CD4-positive, alpha-beta memory T cell (primary cell): ENCODE measurements at regions not wholly inside any gene's neighbourhood (a gene's known extent, or its start where the extent isn't known, plus 50 kb on each side); places are given as distances from the start of the nearest gene placed in this dataset.

Experiments used
- CTCF ChIA-PET: fragments of 350-600 bp; sonication (Branson Sonifier 250); formaldehyde crosslinking; loops from one replicate; lab custom pipeline; 2021; ENCODE audit warnings: inconsistent platforms; ENCODE audit not compliant: partially characterized antibody; lab: Charles Lee
- POLR2A ChIA-PET: fragments of 350-600 bp; sonication (Branson Sonifier 250); formaldehyde crosslinking; loops from one replicate; lab custom pipeline; 2021; ENCODE audit not compliant: partially characterized antibody; lab: Charles Lee
- DNase-seq, 5 donors: peaks; one replicate each; pipeline versions ENCODE4 v3.0.0 to v3.0.0-alpha.2; 2020 to 2022; ENCODE audit warnings: mixed read lengths in 1 of 5
- H3K27ac ChIP-seq: one replicate; pipeline ENCODE4 v1.7.0; 2013; ENCODE audit warnings: low read depth, low read length
- H3K27me3 ChIP-seq: 2 replicates; pipeline ENCODE4 v1.7.0; 2013; ENCODE audit warnings: mild to moderate bottlenecking, low read length, moderate library complexity; ENCODE audit not compliant: insufficient read depth
- H3K36me3 ChIP-seq: 2 replicates; pipeline ENCODE4 v1.7.0; 2013; ENCODE audit warnings: mild to moderate bottlenecking, low read length, moderate library complexity; ENCODE audit not compliant: insufficient read depth
- H3K4me1 ChIP-seq: 2 replicates; pipeline ENCODE4 v1.7.0; 2013; ENCODE audit warnings: mild to moderate bottlenecking, low read length, moderate library complexity; ENCODE audit not compliant: insufficient read depth
- H3K4me3 ChIP-seq, 2 donors: one replicate each; pipeline ENCODE4 v1.7.0; 2013; ENCODE audit warnings: low read length in 2 of 2, mild to moderate bottlenecking in 1 of 2
- H3K9me3 ChIP-seq, 2 donors: one replicate each; pipeline ENCODE4 v1.7.0; 2013; ENCODE audit warnings: low read length in 2 of 2, control low read depth in 1 of 2; ENCODE audit not compliant: control insufficient read depth in 1 of 2
- H3K27ac Mint-ChIP-seq, 7 donors: one replicate each; pipeline ENCODE4 v1.8.0; 2020 to 2021; ENCODE audit warnings: mixed read lengths in 7 of 7, mild to moderate bottlenecking in 6 of 7, inconsistent platforms in 3 of 7, moderate library complexity in 3 of 7
- H3K27me3 Mint-ChIP-seq, 2 donors: one replicate each; pipeline ENCODE4 v1.8.0; 2020 to 2021; ENCODE audit warnings: mixed read lengths in 2 of 2
- H3K36me3 Mint-ChIP-seq, 2 donors: one replicate each; pipeline ENCODE4 v1.8.0; 2020 to 2021; ENCODE audit warnings: mixed read lengths in 2 of 2, inconsistent platforms in 1 of 2, mild to moderate bottlenecking in 1 of 2
- H3K4me1 Mint-ChIP-seq, 4 donors: one replicate each; pipeline ENCODE4 v1.8.0; 2020 to 2021; ENCODE audit warnings: mixed read lengths in 4 of 4, mild to moderate bottlenecking in 1 of 4
- H3K4me3 Mint-ChIP-seq, 8 donors: one replicate each; pipeline ENCODE4 v1.8.0; 2020 to 2021; ENCODE audit warnings: mixed read lengths in 8 of 8, mild to moderate bottlenecking in 7 of 8, moderate library complexity in 6 of 8, inconsistent platforms in 3 of 8
- H3K9me3 Mint-ChIP-seq, 8 donors: one replicate each; pipeline ENCODE4 v1.8.0; 2020 to 2021; ENCODE audit warnings: mixed read lengths in 8 of 8, mild to moderate bottlenecking in 5 of 8, inconsistent platforms in 3 of 8, moderate library complexity in 1 of 8
- intact Hi-C: fragments of 100-400 bp; cut with micrococcal nuclease; formaldehyde crosslinking; loops from one replicate; pipeline ENCODE4 v1.15.1; 2023

DNA sequence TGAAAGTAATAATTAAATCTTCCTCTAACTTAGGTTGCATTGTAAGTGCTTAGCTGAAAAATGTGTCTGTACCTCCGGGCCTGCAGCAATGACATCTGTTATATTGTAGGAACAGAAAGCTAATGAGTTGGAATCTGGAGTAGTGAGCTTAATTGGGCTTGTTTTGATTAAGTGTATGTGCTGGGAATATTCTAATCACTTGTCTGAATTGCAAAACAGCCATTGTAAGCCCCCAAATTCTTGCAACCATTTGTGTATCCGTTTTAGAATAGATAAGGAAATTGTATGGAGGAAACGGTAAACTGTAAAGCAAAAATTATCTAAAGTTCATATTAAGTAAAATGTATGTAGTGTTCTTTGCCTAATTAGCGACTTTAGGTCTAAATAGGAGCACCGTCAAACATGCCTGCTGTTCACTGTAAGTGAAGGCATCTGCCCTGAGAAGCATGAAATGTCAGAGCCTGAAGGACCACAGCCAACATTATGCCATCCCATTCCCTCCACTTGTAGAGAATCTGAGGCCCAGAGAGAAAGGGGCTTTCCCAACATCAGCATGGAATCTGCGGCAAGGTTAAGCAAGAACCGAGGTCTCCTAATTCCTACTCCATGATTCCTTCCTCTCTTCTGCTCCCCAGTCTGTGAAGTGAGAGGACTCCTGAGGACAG lies 466.4 kb downstream of the TDRD15 start:
- peaks cover 0 to 3% of the 10 kb centered on the region in 2 donors for H3K9me3 ChIP-seq
- DNase-seq, result no peak
- no peaks in the 10 kb centered on the region for H3K4me1 ChIP-seq
- CTCF ChIA-PET, result interaction anchor here (0.6 kb wide), 1 partner anchor 13 kb away, joined by 3 read pairs; no protein-coding TSS in a partner anchor
- Mint-ChIP-seq H3K27me3 (no peaks in the 10 kb centered on the region), H3K4me1 (no peaks in the 10 kb centered on the region), H3K36me3 (no peaks in the 10 kb centered on the region), H3K9me3 (peaks cover 0 to 7% (median 1%) of the 10 kb centered on the region in 8 donors), H3K4me3 (no peak overlapping the region), H3K27ac (no peak overlapping the region)
- H3K27me3 ChIP-seq, result no peaks in the 10 kb centered on the region
- no peak overlapping the region for H3K27ac ChIP-seq
- intact Hi-C loops, result no loop called here
- H3K4me3 ChIP-seq, result no peak overlapping the region
- H3K36me3 ChIP-seq, result no peaks in the 10 kb centered on the region
- POLR2A ChIA-PET, result no interaction called here

DNA sequence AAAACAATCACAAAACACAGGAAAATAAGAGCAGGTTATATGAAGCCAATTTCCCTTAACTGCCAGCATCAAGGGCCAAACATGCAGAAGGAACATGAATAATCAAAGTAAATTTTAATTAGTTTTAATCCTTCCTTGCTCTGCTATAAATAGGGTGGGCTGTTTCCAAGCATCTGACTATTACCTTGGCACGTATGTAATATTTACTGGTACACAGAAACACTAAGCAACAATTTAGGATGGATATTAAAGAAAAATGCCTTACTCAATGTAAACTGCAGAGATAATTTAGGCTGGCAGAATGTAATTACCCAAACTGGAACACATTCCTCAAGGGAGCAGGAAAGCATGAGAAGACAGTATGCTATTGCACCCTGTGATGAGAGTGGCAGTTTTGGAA lies 468.2 kb downstream of the TDRD15 start:
- Mint-ChIP-seq H3K36me3 (no peaks in the 10 kb centered on the region), H3K4me3 (no peak overlapping the region), H3K4me1 (no peaks in the 10 kb centered on the region), H3K27ac (no peak overlapping the region), H3K9me3 (peaks cover 0 to 7% (median 4%) of the 10 kb centered on the region in 8 donors), H3K27me3 (no peaks in the 10 kb centered on the region)
- Histone ChIP-seq H3K9me3 (peaks cover 0 to 3% of the 10 kb centered on the region in 2 donors), H3K4me1 (no peaks in the 10 kb centered on the region), H3K36me3 (no peaks in the 10 kb centered on the region), H3K27me3 (no peaks in the 10 kb centered on the region), H3K27ac (no peak overlapping the region), H3K4me3 (no peak overlapping the region)
- intact Hi-C loops, result no loop called here
- DNase-seq, result no peak
- CTCF ChIA-PET, result no interaction called here
- POLR2A ChIA-PET, result no interaction called here

DNA sequence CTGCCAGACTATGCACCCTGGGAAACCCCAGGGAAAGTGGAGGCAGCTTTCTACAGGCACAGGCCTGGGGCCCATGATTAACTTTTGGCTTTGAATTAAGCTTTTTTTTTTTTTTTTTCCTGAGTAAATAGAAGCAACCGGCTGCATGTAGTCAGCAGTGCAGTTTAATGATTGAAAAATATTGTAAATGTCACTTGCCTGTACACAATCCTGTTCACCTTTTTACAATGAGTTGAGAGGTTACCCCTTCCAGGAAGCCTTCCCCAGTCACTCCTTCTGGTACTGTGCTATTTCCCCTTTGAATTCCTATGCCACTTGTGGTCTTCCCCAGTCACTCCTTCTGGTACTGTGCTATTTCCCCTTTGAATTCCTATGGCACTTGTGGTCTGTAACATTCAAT lies 475.6 kb downstream of the TDRD15 start:
- H3K4me3 ChIP-seq, result no peak overlapping the region
- Mint-ChIP-seq H3K27me3 (no peaks in the 10 kb centered on the region), H3K4me3 (no peak overlapping the region), H3K27ac (no peak overlapping the region), H3K9me3 (peaks cover 0 to 19% (median 8%) of the 10 kb centered on the region in 8 donors), H3K36me3 (no peaks in the 10 kb centered on the region), H3K4me1 (no peaks in the 10 kb centered on the region)
- no peak for DNase-seq
- no peaks in the 10 kb centered on the region for H3K27me3 ChIP-seq
- intact Hi-C loops, result no loop called here
- H3K4me1 ChIP-seq, result no peaks in the 10 kb centered on the region
- ChIA-PET POLR2A (no interaction called here), CTCF (no interaction called here)
- H3K27ac ChIP-seq, result no peak overlapping the region
- H3K36me3 ChIP-seq, result no peaks in the 10 kb centered on the region
- peaks cover 0 to 3% of the 10 kb centered on the region in 2 donors for H3K9me3 ChIP-seq

DNA sequence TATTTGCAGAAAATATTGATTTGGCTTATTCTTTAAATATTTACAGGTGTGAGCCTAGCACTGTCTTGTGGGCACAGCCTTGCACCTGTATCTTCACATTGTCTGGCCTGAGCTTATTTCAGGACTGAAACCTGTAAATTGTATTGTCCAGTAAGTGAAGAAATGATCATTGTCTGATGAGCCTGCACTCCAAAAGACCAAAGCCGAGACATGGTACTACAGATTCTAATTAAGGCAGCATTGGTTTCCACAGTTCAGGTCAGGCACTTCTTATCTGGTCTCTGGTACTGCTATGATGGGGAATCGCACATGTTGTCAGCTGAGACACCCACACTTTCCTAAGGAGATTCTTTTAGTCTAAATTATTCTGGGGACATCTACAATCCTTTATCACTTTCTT lies 479.0 kb downstream of the TDRD15 start:
- ChIA-PET POLR2A (no interaction called here), CTCF (interaction anchor here (0.7 kb wide), 1 partner anchor 13 kb away, joined by 3 read pairs; no protein-coding TSS in a partner anchor)
- H3K4me1 ChIP-seq, result no peaks in the 10 kb centered on the region
- no peaks in the 10 kb centered on the region for H3K27me3 ChIP-seq
- intact Hi-C loops, result no loop called here
- H3K9me3 Mint-ChIP-seq, result peaks cover 0 to 15% (median 8%) of the 10 kb centered on the region in 8 donors
- H3K36me3 Mint-ChIP-seq, result no peaks in the 10 kb centered on the region
- DNase-seq, result no peak
- no peaks in the 10 kb centered on the region for H3K27me3 Mint-ChIP-seq
- H3K36me3 ChIP-seq, result no peaks in the 10 kb centered on the region
- H3K4me3 ChIP-seq, result no peak overlapping the region
- no peaks in the 10 kb centered on the region for H3K9me3 ChIP-seq
- H3K27ac Mint-ChIP-seq, result no peak overlapping the region
- H3K27ac ChIP-seq, result no peak overlapping the region
- no peak overlapping the region for H3K4me3 Mint-ChIP-seq
- no peaks in the 10 kb centered on the region for H3K4me1 Mint-ChIP-seq

DNA sequence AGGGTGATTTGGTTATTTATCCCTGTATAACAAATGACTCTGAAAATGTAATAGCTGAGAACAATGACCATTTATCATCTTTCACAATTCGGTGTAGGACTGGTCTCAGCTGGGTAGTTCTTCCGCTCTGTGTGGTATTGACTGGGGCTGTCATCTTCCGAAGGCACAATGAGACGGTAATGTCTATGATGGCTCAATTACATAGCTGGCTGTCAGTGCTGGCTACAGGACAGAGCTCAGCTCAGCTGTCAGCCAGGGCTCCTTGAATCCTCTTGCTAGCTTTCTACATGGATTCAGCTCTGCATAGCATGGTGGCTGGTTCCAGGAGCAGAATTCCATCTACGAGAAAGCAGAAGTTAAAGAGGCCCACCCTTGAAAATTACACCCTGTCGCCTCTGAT lies 483.8 kb downstream of the TDRD15 start:
- no peaks in the 10 kb centered on the region for H3K36me3 ChIP-seq
- Mint-ChIP-seq H3K36me3 (no peaks in the 10 kb centered on the region), H3K4me1 (no peaks in the 10 kb centered on the region), H3K27ac (no peak overlapping the region), H3K27me3 (no peaks in the 10 kb centered on the region), H3K4me3 (no peak overlapping the region), H3K9me3 (peaks cover 3 to 23% (median 6%) of the 10 kb centered on the region in 8 donors)
- intact Hi-C loops, result no loop called here
- H3K27ac ChIP-seq, result no peak overlapping the region
- ChIA-PET POLR2A (no interaction called here), CTCF (no interaction called here)
- DNase-seq, result no peak
- no peaks in the 10 kb centered on the region for H3K27me3 ChIP-seq
- no peaks in the 10 kb centered on the region for H3K4me1 ChIP-seq
- H3K9me3 ChIP-seq, result peaks cover 0 to 3% of the 10 kb centered on the region in 2 donors
- no peak overlapping the region for H3K4me3 ChIP-seq

DNA sequence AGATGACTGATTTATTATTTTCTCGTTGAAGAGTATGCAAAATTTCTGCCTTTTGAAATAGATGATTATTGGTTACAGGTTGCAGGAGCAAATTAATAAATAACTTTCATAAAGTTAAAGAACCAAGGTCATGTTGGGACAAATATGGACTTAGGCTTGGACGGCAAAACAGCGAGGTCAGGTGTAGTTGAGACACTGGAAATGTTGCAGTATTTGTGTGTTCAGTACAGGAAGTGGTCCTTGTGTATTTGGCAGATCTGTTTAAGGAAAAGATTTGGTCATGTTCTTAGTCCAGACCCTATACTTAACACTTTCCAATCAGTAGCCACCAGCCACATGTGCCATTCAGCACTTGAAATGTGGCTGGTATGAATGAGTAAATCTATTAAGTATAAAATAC lies 486.5 kb downstream of the TDRD15 start:
- CTCF ChIA-PET, result no interaction called here
- intact Hi-C loops, result no loop called here
- H3K27ac ChIP-seq, result no peak overlapping the region
- Mint-ChIP-seq H3K9me3 (peaks cover 3 to 36% (median 8%) of the 10 kb centered on the region in 8 donors), H3K4me3 (no peak overlapping the region), H3K36me3 (no peaks in the 10 kb centered on the region), H3K27ac (no peak overlapping the region), H3K4me1 (no peaks in the 10 kb centered on the region), H3K27me3 (no peaks in the 10 kb centered on the region)
- no peak for DNase-seq
- POLR2A ChIA-PET, result no interaction called here
- no peak overlapping the region for H3K4me3 ChIP-seq
- no peaks in the 10 kb centered on the region for H3K27me3 ChIP-seq
- H3K36me3 ChIP-seq, result no peaks in the 10 kb centered on the region
- H3K4me1 ChIP-seq, result no peaks in the 10 kb centered on the region
- H3K9me3 ChIP-seq, result peaks cover 0 to 3% of the 10 kb centered on the region in 2 donors

DNA sequence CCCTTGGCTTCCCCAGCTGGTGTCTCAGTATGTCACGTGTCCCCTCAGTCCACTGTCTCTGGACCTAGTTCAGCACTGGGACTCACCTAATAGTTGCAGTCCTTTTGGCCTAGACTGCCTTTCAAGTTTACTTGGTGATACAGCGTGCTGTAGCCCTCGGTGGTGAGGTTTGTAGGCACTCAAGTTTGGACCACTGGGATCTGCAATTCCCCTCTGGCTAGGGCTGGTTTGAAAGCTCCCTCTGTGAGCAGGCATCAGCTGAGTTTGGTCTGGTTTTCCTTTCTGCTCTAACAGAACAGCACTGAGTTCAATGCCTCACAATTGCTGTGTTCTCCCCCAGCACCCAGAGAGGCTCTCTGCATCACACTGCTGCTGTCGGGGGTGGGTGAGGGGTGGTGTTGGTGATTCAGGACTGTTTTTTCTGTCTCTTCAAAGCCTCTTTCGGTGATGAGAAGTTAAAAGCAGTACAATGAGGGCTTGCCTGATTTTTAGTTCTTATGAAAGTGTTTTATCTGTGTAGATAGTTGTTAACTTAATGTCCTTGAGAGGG lies 494.2 kb downstream of the TDRD15 start:
- H3K4me3 Mint-ChIP-seq, result no peak overlapping the region
- no peaks in the 10 kb centered on the region for H3K36me3 Mint-ChIP-seq
- Histone ChIP-seq H3K4me3 (no peak overlapping the region), H3K27ac (no peak overlapping the region), H3K36me3 (no peaks in the 10 kb centered on the region), H3K9me3 (no peaks in the 10 kb centered on the region), H3K27me3 (no peaks in the 10 kb centered on the region), H3K4me1 (no peaks in the 10 kb centered on the region)
- no peaks in the 10 kb centered on the region for H3K27me3 Mint-ChIP-seq
- no peaks in the 10 kb centered on the region for H3K4me1 Mint-ChIP-seq
- ChIA-PET CTCF (no interaction called here), POLR2A (no interaction called here)
- DNase-seq, result no peak
- peaks cover 4 to 14% (median 6%) of the 10 kb centered on the region in 8 donors for H3K9me3 Mint-ChIP-seq
- intact Hi-C loops, result no loop called here
- H3K27ac Mint-ChIP-seq, result no peak overlapping the region
